NCI-H2171 treated with DMSO at 0.1 percent for 48 hours (cell line): ENCODE measurements at regions not wholly inside any gene's neighbourhood (a gene's known extent, or its start where the extent isn't known, plus 50 kb on each side); places are given as distances from the start of the nearest gene placed in this dataset.

Experiments
- DNase-seq: peaks from one replicate; lab custom pipeline; 2025; lab: John Stamatoyannopoulos, UW

DNA sequence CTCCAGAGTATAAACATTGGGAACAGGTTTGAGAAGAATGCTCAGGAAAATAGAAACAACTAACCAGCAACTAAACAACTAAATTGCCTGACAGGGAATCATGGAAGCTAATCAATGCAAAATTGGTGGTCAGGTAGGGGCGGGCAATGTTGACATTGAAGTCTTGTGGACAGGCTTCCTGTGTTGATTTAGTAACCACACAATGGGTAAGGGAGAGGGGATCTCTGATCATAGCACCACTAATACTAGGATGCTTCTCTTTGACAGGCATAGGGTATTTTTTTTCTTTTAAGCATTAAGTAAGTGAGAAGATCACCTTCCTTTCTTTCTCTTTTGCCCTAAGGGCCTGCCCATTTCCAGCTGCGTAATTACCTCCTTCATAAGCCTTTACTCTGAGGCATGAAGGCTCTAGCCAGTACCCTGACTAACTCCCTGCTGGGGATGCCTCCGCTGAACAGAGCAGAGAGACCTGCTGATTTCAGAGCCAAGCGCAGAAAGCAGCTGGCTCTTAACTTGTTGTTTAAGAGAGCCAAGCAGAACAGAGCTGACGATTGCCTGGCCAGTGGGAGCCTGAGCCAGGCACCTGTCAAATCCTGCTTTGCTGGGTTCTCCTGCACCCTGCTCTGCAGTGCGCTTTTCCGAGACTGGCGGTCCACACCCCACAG, 118.7 kb downstream of the BMP2 start:
- DNase-seq = no peak

DNA sequence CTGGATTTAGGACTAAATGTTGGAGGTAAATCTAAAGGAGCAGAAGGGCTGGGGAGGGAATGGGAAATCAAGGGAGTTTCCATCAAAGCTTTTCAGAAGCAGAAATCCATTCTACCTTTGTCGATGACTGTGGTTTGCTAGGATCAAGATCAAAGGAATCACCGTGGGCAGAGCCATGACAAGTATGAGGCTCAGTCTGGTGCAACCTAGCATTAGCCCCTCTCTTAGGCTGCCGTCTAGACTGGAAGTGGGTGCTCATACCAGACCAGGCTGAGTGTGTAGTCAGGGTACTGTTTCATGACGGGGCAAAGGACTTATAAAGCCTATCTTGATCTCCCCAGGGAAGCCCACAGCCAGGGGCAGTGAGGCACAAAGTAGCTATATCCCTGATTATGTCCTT, 120.5 kb downstream of the BMP2 start:
- DNase-seq = no peak

DNA sequence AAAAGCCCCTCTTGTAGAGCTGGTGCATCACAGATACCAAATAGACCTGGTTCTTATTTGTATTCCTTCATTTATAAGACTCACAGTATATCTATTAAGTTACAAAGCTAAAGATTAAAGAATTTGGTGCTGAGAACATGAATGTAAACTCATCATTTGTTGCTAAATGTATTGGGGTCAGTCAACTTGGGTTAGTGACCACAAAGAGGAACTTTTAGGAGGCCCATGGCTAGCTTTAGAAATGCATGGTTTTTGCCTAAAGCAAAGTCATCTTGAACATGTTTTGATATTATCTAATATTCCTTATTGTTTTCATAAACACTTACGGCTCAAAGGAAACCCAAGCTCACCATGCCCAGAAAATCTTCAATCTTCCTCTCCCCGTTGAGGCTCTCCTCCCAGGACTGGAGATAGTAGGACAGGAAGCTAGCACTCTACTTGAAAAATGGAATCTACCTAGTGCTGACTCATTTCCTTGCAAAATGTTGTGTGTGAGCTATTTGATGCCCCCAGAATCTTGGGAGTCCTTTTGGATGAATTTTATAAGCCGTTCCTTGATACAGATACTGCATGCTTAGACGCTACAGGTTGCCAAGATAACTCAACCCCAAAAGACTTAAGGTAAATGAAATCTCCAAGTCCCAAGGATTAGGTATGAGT, 121.4 kb downstream of the BMP2 start:
- DNase-seq = no peak

DNA sequence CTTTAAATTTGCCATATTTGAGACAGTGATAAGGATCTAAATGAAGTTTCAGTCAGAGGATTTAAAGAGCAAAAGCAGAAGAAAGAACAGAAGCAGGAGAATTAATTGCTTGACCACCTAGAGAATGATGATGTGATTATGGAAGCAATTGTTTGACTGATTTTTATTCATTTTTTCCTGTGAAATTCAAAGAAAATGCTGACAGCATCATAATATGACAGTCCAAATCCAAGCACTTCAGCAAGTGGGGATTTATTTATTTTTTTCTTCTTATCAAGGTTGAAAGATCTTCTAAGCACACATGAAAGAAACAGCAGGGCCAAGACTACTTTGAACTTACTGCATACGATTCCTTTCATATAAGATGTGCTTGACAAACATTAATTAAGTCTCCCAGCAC, 125.2 kb downstream of the BMP2 start:
- no peak for DNase-seq

DNA sequence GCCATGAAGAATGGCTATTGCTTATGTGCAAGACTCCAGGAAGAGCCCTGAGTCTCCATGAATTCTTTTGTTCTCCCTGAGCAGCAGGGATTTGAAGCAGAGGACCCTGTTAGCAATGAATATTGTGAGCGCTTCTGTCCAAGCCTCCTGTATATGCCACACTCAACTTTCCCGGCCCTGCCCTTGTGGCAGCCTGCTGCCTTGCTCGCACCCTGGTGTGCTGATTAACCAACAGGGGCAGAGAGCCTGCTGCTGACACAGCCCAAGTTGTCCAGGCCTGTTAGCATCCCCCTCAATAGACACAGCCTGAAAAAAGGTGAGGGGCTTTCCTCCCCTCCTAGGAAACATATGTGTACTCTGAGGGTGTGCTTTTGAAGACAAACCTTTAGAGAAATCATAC, 131.4 kb downstream of the BMP2 start:
- no peak for DNase-seq

DNA sequence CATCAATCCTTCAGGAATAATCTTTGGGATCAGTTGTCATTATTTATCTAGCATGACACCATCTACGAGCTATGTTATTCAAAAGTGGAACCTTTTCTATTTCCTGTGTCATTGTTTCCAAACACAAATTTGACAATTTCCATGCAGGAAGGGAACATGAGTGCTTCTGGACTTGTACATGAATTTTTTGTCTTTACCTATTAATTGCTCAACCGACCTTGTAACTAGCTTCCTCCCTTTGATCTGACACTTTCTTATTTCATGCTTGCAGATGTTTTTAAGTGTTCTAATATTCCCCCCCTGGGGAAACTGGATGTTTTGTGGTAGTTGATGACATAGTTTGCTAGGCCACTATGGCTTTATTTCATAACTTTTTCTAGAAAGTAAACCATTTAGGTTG, 139.4 kb downstream of the BMP2 start:
- no peak for DNase-seq

DNA sequence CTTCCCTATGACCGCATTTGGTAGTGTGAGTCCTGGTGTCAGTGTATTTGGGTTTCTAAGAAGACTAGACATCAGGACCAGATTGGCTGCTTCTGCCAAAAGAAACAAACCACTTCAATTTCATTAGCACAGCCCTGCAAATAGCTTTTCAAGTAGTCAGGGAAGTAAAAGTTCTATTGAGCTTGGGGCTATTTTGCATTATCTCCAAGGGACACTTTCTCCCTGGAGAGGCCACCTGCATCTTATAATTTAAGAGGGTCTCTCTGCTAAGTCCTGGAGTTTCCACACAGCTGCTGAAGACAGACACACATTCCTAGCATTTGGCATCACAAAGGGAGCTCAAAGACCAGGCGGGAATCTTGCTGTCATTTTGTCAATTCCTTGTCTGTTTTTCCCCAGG, 141.2 kb downstream of the BMP2 start:
- DNase-seq = no peak

DNA sequence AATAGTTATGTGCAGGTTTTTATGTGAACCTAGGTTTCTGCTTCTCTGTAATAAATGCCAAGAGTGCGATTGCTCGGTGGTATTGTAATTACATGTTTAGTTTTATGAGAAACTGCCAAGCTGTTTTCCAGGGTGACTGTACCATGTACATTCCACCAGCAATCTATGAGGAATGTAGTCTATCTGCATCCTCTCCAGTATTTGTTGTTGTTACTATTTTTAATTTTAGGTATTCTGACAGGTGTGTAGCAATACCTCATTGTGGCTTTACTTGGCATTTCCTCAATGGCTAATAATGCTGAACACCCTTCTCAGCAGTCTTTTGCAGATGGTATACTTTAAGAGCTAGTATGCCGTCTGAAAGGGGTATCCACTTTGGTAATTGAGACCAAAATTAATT, 142.1 kb downstream of the BMP2 start:
- DNase-seq = no peak

DNA sequence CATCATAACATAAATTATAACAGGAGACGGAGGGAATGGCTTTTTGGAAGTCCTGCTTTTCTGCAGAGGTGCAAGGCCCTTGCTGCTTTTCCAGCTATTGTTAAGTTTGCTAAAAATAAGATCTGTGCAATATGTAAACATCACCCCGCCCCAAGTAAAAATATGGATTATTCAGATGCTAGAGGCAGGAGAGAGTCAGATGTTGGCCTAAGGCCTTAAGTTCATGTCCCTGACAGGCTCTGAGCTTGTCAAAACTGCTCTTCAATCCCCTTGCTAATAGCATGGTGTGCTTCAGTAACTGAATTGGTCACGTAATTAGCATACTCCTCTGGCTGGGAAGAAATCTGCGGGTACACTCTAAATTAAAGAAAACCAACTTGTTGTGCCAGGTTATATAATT, 147.5 kb downstream of the BMP2 start:
- DNase-seq = no peak

DNA sequence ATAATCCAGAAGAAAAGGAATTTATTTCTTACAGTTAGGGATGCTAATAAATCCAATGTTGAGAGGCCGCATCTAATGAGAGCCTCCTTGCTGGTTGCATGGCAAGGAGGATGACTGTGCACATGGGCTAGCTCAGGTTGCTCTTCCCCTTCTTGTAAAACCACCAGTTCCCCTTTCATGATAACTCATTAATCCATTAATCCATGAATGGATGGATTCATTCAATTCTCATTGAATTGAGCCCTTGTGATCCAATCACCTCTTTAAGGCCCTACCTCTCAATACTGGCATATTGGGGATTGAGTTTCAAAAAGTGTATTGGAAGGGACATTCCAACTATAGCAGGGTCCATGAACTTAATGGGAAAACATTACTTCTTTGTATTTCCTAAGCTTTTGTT, 149.5 kb downstream of the BMP2 start:
- no peak for DNase-seq

DNA sequence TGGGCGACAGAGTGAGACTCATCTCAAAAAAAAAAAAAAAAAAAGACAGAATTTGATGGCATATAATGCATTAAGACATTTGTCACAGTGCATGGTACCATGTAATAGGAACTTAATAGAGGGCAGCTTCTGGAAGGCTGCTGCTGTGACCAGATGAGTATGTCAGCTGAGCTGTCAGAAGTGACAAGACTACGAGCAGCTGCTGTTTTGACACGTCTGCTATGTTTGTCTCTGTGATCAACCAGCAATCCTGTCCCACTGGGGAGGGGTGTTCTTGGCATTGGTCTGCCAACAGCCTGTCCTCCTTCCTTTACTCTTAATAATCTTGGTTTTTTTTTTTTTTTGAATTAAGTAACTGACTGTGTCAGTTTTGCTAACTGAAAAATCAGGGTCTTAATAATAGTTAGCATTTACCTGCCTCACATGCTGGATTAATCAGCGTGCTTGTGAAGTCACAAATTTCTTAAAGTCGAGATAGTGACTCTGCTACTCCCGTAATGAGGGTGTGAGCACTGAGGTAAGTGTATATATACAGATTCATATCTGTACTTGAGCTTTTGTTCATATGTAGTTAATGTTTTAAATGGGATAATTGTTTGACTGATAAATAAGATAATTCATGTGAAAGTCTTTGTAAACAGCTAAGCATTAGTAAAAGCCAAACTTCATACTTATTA, 152.4 kb downstream of the BMP2 start:
- DNase-seq = no peak

DNA sequence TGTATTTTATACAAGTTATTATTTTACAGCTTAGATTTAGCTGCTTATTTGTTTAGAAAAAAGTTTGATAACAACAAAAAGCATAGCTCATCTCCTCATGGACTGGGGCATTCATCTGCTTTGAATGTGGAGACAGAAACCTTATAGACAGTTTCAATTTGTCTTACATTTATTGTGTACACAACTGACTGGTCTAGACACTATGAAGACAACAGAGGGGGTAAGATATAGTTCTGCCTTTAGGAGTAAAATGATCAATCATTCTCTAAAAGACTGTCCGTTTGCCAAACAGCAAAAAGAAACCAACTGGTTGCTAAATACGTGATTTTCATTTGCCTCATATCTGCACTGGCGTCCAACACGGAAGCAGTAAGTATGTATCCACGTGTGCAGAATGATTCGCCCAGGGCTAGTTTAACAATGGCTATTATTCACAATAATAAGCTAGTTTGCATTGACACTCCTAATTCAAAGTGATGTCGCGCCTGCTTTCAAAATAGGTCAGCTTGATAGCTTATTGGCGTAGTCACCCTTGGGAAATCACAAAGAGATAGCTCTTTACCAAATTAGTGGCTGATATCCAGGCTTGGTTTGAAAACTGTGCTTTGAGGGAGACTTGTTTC, 153.6 kb downstream of the BMP2 start:
- DNase-seq = no peak

DNA sequence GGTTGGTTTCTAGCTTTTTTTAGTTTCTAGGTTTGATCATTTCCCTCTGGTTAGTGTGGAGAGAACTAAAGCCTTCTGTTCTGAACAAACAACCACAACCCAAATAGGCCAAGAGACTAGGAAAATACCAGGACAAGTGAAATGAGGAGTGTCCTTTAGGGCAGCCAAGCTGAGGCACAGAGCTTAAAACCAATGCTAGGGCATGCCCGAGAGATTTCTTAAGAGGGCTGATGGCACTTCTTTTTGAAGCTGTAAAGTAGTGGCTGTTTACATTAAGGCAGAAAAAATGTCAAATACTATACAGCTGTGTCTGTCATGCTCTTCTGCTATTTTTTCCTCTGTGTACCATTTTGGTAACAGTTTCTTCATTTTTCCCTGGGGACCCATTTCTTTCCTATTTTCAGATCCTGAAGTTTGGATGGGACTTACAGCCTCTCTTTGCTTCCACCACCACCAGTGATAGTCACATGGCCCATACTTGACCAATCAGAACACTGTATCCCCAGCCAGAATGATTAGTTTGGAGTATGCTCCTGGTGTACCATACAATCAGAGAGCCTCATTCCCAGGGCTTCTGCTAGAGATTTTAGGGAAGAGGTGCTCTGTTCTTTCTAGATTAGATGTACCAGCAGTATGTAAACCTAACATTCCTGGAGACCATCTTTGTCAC, 154.4 kb downstream of the BMP2 start:
- no peak for DNase-seq

DNA sequence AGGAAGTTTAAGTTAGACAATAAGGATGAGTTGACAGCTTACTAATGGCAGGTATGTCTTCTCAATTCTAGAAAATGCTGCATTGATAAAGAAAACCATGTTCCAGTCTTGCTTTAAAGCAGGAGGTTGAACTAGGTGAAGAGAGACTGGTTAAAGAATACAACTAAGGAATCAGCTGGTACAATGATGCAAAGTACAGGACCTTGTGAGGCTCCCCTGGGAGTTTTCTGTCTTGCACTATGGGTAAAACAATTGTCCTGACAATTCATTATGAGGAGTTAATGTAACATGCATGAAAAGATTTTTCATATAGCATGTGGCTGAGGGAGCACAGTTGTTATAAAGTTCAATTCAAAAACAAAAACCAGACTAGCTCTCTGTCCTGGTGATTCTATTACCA, 157.2 kb downstream of the BMP2 start:
- DNase-seq = no peak

DNA sequence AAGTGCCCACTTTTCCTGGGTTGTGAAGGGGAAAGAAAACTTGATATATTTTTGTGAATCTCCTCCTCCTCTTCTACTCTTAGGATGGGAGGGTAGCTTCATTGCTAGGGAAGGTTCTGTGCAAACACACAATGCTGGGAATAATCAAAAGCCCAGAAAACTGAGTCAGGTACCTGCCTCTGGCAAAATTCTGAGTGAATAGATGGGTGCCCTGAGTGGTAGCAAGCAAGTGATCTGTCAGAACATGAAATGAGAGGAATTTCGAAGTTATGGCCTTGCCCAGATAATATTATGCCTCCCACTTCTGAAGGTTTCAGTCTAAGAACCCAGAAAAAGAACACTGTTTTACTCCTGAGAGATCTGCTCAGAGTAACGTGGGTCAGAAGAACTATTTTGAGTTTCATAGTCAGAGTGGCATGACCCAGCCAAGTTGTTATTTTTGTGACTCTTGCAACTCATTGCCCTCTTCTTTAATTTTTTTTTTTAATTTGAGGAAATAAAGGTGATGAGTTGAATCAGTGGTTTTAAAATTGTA, 158.3 kb downstream of the BMP2 start:
- no peak for DNase-seq

DNA sequence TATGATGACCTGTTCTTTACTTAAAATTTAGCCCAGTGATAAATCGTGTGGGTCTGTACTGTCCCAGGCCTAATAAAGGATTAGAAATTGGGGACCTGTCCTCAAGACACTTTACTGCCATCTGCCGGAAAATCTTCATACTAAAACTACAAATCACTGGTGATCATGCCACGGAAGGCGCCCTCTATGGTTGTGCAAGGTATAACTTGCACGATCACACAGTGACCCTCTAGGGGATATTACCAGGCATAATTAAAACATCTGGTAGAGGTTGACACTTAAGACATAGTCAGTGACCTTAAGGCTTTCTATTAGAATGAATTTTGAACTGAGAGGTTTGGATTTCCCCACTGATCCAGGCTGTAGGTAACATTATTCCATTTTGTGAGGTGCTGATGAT, 172.6 kb downstream of the BMP2 start:
- no peak for DNase-seq

DNA sequence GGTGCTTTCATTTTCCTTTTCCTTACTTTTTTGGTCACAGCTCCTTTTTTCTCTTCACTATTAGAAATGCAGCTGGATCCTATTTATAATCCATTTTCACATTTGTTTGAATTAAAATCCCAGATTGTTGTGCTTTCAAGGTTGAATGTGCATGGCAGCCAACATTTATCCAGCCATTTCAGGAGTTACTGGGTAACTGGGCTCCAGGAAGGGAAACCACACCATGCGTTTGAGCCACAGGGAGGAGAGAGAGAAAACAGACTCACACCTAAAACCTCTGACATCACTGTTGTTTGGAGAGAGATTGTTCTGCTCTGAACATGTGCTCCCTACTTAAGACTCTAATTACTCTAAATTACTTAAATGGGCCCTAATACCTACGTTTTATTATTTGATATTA, 173.4 kb downstream of the BMP2 start:
- DNase-seq = no peak

DNA sequence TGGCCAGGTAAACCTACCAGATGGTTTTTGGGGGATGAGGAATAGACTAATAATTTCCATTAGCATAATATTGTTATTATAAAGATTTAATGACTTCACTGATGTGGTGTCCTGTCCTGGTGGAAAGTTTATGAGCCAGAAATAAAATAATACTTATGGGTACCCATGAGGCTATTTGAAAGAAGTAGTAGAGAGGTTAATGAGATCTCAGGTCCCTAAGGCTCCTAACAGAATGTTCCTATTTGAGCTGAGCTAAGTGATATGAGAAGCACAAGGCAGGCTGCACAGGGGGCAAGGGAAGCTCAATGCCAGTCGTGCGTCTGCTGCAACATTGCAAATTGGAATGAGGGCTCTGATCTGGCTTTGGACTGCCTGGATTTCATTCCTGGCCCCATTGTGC, 174.1 kb downstream of the BMP2 start:
- no peak for DNase-seq

DNA sequence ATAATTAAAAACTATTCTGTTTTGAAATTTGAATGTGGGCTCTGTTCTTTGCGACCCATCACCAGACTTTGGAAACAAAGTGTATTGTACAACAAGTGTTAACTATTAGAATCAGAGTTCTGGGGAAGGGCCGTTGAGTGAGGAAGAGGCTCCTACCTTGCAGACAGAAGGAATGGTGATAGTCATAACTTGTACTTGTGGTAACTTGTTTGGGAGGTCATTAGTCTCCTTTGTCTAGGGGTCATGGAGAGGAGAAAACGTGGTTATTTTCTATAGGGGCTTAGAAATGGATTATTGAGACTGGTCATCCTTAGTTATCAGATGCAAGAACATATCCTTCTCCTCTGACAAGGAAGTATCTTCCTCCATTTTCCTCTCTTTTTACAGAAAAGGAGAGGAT, 174.8 kb downstream of the BMP2 start:
- no peak for DNase-seq

DNA sequence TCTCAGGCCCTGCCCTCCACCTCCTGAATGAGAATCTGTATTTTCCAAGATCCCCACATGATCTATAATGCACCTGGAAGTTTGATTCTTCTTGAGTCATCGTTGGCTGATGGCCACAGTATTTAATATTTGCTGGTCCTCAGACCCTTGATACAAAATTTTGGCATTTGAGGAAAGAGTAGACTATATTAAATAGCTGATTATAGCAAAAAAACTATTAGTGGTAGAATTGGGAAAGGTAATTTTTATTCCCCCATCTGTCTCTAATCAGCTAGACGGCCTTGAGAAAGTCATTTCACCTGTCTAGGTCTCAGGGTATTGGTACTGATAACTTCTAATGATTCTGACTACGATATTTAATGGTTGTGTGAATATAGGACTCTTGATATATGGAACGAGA, 176.8 kb downstream of the BMP2 start:
- no peak for DNase-seq

DNA sequence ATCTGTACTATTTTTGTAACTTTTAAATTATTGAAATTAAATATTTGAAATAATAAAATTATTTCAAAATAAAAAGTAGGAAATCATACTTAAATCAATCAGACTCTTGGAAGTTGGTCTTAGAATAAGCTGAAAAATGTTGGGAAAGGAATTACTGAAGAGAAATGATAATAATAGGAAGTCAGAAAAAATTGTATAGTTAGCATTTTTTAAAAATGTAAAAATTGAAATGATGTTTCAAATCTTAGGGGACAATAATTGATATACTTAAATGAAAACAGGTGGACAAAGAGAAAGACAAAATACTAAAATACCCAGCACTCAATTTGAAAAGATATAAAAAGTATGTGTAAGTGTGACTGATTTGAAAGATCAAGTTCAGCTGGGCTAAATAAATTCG, 186.1 kb downstream of the BMP2 start:
- DNase-seq = no peak

DNA sequence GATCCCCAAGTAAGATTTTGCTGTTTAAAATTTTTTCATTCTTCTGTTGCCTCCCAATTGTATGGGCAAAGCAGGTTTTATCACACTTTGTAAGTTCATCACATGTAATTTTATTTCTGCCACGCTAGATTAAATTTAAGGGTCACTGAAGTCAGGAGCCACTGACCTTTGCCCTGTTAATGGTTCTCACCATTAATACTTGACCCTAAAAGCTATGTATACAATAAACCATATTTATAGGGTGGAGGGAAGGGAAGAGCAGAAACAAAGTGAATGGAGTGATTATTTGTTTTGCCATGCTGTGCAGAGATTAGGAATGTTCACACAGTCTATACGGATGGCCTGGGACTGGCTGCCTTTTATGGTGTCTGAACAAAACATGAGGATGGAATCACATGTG, 186.7 kb downstream of the BMP2 start:
- DNase-seq = no peak
